Fibroblast of pulmonary artery (primary cell): ENCODE measurements at regions not wholly inside any gene's neighbourhood (a gene's known extent, or its start where the extent isn't known, plus 50 kb on each side); places are given as distances from the start of the nearest gene placed in this dataset.

Experiments
- DNase-seq: peaks from one replicate; pipeline ENCODE4 v3.0.0-alpha.2; 2010; ENCODE audit warnings: low read depth
- H3K4me3 ChIP-seq: replicated peaks from 2 replicates; pipeline ENCODE4 v1.5.1; 2011; ENCODE audit warnings: low read depth, mild to moderate bottlenecking, control low read depth, low read length, moderate library complexity
- TF ChIP-seq, protein P1 (sequence below): IDR thresholded peaks from 2 replicates; pipeline ENCODE4 v1.5.1; 2011; ENCODE audit warnings: mild to moderate bottlenecking, control low read depth, low read length, inconsistent platforms; ENCODE audit errors: missing control alignments

- TF ChIP-seq, protein P1, sequence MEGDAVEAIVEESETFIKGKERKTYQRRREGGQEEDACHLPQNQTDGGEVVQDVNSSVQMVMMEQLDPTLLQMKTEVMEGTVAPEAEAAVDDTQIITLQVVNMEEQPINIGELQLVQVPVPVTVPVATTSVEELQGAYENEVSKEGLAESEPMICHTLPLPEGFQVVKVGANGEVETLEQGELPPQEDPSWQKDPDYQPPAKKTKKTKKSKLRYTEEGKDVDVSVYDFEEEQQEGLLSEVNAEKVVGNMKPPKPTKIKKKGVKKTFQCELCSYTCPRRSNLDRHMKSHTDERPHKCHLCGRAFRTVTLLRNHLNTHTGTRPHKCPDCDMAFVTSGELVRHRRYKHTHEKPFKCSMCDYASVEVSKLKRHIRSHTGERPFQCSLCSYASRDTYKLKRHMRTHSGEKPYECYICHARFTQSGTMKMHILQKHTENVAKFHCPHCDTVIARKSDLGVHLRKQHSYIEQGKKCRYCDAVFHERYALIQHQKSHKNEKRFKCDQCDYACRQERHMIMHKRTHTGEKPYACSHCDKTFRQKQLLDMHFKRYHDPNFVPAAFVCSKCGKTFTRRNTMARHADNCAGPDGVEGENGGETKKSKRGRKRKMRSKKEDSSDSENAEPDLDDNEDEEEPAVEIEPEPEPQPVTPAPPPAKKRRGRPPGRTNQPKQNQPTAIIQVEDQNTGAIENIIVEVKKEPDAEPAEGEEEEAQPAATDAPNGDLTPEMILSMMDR = no peak
- DNase-seq = no peak
- no peak overlapping the region for H3K4me3 ChIP-seq
Measured at GRCh38 chr13:42729857-42730402, 51.5 kb upstream of the FAM216B start.
